GM18499 (cell line): ENCODE measurements at regions not wholly inside any gene's neighbourhood (a gene's known extent, or its start where the extent isn't known, plus 50 kb on each side); places are given as distances from the start of the nearest gene placed in this dataset.

Experiments used
- ATAC-seq: cut with Tn5 transposase; IDR thresholded peaks from one replicate; pipeline ENCODE4 v1.9.1; 2021; ENCODE audit warnings: moderate number of reproducible peaks; ENCODE audit not compliant: insufficient read depth, unreplicated experiment

DNA sequence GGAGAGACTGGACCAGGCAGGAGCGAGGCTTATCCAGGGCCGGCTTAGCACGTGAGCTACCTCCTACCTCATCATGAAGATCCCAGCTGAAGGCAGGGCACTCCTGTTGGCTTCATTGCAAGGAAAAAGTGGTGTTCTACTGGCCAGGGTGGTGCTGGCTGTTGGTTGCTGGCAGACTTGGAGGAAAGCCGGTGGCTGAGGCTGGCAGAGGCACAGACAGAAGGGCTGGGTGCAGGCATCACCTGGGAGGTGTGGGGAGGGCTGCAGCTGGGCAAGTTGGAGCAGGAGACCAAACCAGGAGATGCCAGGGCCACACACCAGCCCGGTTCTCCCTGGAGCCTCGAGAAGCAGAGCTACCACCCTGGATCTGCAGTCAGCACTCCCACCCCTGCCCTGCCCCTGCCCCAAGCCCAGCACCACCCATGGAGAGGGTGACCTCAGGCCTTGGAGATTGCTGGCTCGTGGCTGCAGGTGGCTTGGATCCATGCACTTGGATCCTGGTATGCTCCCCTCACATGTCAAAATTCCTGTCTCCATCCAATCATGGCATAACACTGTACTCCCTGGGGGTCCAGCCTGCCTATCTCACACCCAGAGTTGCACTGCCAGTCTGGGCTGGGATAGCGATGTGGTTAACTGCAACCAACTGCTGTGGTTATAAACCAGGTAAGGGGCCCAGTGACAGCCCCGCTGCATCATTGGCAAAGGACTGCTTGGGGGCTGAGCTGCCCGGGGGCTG is 49.7 kb downstream of the GLI2 start:
- ATAC-seq, result no peak

DNA sequence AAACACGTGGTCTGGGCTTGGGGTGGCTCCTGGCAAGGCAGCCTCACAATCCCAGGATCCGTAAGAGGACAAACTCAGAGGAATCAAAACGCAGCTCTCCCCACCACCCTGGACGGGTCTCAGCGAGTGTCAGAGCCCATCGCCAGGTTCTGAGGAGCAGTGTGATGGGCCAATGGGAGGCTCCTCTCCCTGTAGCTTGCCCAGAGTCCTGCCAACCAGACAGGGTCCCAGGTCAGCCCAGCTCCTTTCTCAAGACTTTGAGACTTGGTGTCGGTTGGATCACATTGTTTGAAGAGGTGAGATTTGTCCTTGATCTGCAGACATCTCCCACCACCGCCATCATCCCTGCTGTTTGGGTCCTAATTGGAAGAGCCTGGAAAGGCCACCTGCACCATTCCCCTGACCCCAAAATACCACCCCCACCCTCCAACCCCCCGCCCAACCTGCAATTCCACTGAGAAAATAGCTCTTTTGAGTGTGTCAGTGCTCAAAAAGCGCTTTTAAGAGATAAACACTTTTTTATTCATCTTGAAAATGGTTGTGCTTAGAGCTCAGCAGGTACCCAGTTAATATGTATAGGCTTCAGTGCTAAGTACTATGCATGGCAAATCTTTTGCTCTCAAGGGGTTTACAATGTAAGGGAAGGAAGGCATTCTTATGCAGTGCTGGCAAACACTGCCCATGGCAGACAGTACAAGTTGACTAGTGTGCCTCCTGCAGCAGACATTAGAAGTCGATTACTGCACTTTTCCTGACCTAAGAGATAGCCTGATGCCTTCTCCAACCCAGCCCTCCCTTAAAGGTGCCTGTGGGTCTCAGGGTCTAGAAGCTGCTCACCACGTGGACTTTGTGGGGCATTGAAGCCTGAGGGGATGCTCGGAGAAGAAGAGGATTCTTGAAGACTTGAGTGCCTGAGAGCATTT is 50.6 kb downstream of the GLI2 start:
- no peak for ATAC-seq

DNA sequence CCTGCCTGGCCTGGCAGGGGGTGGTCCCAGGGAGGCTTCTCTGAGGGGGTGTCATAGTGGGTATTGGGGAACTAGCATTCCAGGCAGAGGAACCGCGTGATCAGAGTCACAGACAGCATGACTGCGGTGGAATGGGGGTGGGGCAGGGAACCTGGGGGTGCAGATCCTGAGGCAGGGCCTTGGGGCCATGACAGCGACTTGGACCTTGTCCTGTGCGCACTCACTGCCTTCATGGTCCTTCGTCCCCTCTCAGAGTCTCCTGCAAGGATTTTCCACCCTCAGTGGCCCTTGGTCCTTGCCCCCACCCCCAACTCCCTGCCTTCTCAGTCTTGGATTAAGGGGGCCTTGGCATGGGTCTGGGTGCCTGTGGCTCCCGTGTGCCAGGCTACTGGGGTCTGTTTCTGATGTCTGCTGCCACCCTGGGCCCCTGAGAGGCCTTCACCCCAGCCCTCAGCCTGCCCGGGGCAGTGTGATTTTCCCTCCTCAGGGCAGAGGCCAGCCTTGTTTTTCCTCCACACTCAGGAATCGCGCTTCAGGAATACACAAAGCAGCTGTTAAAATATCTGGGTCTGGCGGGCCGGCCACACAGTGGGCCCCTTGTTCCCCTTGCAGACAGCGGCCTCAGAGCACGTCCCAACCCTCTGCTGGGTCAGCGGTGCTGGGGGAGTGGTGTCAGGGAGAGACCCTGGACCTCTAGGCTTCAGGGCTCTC is 51.6 kb downstream of the GLI2 start:
- ATAC-seq, result no peak

DNA sequence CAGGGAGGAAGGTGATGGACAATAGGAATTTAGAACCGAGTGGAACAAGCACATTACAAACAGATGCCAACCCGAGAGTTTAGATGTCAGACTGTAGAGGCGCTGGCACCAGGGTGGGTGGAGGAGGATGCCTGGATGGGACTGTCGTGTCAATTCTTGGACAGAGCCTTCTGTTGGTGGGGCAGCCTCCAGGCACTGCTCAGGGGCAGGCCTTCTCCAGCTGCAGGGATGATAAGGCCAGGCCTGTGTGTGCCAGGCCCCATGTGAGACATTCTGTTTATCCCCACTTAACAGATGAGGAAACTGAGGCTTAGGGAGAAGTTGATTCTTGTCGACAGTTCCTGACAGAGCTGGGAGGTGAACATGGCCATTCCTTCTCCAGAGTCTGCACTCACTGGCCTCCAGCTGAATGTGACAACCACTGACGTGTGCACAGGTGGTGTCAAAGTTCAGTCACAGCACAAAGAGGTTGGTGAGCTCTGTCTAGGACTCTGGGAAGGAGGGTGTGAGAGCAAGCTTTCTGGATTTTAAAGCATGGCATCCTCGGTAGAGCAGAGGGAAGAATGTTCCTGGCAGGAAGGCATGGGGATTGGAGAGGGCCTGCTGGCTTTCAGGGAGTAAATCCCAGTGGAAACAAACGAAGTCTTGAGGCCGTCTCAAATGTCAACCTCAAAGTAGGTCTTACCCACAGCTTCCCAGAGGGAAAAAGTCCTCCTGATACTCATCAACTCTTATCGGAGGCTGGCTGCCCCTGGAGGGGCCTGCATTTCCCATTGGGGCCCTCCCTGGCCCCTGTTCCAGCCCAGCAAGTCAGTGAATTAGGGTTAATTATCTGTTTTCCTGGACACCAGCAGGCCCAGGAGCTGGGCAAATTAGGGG is 52.4 kb downstream of the GLI2 start:
- ATAC-seq, result no peak

DNA sequence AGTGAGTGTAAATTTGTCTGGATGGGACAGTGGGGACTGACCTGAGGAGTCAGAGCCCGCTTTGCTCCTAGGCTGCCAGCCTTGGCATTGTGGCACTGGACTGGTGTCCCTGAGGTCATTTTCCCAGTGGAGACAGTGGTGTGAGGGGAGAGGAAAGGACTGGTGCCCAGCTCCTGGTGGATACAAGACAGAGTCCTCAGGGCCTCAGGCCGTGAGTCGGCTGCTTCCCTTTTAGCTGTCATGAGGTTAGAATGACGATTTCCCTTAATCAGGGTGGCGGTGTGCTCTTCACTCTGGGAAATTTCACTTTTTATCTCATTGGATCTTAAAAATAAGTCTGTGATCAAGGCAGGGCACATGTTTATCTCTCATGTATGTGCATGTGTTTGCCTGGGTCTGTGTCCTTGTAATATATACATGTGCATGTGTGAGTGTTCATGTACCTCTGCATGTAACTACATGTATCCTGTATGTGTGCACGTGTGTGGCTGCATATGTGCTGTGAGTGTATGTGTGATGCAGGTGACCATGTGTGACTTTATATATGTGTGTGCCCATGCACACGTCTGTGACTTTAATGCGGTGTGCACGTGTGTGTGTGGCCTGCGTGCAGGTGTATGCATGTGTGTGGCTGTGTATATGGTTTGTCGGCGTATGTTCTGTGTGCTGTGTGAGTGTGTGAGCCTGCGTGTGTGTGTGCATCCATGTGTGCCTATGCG is 55.7 kb downstream of the GLI2 start:
- ATAC-seq, result no peak

DNA sequence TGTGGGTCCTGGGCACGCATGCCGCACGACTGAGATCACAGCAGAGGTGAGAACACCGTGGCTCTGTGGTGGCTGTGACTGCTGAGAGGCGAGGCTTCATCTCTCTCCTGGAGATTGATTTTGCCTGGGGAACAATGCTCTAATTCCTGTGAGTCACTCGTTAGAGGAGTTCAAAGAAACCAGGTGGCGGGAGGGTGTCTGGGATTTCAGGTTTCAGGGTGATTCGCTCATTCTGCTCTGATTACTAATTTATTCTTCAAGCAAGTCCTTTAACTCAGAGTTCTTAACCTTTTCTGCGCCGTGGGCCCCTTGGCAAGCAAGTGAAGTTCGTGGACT is 56.3 kb downstream of the GLI2 start:
- no peak for ATAC-seq

DNA sequence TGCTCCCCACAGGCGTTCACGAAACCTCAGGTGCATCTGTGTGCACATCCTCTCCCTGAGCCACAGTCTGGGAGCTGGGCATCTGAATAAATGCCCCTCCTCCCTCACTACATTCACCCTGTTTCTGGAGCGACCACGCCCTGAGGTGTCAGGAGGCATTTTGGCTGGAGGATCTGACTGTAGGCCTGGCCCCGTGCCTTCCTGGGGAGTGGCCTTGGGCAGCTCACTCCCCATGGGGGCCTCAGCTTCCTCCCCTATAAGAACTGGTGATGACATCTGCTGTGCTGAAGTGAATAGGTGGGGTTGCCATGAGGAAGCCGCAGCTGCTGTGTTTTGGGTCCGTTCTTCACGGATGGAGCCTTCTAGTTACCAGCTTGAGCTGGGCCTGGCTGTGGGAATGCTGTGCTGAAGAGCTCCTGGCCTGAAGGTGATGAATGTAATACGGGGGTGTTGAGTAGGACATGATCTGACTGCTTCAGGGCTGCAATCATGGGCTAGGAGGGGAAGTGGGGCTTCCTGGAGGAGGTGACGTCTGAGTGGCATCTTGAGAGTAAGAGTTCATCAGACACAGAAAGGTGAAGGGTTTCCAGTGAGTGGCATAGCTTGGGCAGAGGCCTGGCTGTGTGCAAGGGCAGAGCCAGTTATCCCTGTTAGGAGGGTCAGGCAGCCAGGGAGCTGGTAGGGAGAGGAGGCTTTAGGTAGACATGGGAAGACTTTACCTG is 58.2 kb downstream of the GLI2 start:
- ATAC-seq, result no peak

DNA sequence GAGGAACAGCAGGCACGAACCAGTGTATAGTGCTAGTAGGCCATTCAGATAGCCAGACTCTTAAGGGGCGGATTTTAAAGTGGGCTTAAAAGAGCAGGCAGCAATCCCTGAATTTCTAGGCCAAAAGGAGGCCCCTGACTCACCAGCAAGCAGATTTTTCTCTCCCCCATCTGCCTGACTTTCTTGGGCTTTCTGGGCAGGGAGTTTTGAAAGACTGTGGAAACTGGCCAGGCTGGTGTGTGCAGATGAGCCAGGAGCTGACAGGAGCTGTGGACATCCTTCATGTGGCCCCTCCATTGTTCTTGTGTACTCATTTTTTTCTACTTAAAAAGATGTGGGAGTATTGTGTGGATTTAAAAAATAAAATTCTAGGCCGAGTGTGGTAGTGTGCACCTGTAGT is 59.0 kb downstream of the GLI2 start:
- ATAC-seq, result no peak

DNA sequence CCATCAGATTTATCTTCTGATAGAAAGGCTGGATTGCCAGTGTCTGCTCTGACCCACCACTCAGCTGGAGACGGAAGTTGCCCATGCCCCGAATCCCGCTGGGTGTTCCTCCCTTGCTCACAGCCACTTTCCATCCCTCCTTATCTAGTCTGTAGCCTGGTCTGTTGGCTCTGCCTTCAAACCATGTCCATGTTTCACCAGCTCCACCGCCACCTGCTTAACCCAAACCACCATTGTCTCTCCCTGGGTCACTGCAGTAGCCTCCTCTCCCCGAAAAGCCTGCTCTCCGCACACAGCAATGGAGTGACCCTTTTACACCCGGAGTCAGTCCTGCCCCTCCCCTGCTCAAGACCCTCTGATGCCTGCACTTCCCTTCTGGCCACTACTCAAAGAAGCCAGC is 60.4 kb downstream of the GLI2 start:
- ATAC-seq, result no peak

DNA sequence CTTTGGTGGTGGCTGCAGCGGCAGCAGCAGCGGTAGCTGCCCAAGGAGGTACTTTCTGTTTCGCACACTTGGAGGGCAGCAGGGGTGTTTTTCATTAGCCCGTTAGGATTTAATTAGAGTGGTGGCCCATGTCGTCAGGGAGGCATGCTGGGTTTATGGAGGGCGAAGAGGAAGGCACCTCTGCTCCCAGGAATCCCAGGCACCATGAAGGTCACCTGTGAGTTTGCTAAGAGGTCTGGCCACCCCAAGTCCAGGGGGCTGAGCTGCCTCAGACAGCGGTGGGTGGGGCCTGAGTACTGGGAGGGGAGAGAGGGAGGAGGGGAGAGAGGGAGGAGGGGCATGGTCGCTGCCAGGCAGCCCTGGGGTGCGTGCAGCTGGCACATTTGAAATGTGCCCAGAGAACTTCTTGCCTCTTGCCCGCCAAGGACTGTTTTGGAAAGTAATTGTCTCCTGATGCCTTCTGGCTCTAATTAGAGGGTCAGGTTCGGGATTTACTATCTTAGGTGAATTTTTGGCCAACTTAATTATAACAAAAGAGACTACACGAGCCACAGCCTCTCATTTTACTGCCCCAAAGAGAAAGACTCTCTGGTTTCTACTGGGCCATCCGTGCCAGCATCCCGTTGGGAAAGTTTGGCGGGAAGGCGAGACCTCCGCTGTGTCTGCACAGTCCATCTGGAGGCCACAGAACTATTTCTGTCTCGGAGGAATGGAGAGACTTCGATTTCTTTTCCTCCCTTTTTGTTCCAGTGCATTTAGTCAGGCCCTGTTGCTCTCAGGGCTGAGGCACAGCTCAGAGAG is 62.0 kb downstream of the GLI2 start:
- ATAC-seq, result no peak

DNA sequence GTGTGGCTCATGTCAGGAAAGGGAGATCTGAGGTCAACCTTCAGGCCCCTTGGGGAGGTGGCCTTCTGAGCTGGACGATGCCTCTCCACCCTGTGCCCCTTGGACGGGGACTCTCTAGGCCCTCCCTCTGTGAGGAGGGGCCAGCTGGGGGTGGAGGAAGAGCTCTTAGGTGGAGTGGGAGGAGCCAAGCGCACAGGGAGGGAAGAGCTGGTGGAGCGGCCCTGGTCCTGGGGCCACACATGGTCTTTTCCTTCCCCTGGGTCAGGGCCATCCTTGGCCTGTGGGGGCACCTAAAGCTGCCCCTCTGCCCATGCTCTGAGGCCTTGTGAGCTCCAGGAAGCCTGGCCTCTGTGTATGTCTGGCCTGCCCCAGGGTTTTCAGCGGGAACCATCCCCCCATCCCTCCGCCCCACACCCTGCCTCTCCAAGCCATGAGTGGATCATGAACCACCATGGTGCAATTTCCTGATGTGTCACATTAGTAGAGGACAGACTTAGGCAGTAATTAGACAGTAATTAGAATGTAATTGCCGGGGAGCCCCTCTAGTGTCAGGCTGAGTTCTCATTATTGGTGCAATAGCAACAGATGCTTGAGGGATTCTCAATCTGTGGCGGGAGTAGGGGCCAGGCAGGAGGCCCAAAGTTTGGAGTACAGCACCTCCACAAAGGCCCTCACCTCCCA is 63.0 kb downstream of the GLI2 start:
- no peak for ATAC-seq

DNA sequence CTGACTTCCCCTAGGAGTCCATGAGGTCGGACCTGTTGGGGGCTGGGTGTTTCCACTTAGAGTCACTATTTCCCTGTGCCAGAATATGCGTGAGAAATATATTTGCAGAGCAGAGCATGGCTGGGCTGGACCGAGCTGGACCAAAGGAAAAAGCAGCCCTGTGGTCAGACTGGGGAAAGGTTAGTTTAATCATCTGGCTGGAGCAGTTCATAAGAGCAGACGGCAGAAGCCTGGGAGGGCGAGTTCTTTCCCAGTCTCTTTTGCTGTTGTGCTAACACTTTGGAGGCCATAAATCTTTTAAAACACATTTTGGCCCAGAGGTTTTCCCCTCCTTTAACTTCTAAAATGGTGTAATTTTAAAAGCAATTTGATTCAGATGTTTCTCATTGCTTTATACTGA is 66.5 kb downstream of the GLI2 start:
- no peak for ATAC-seq

DNA sequence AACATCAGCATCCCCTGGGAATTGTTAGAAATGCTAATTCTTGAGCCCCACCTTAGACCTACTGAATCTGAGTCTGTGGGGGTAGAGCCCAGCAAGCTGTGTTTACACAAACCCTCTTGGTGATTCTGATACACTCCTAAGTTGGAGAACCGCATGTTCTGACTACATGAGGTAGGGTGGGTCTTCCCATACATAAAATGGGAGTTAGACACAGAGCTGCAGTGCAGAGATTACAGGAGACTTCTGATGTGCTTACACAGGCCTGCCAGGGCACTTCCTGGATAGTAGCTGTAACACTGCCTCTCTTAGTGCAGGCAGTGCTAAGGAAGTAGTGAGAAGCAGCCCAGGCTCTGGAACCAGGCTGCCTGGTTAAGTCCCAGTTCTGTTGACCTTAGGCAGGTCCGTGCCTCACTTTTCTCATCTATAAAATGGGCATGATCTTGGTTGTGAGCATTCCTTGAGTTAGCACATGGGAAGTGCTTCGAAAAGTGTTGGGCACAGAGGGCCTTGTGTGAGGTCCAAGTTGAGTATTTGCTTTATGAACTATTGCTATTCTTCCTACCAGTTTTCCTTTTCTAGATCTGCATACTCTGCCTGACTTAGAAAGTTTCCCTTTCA is 67.3 kb downstream of the GLI2 start:
- no peak for ATAC-seq

DNA sequence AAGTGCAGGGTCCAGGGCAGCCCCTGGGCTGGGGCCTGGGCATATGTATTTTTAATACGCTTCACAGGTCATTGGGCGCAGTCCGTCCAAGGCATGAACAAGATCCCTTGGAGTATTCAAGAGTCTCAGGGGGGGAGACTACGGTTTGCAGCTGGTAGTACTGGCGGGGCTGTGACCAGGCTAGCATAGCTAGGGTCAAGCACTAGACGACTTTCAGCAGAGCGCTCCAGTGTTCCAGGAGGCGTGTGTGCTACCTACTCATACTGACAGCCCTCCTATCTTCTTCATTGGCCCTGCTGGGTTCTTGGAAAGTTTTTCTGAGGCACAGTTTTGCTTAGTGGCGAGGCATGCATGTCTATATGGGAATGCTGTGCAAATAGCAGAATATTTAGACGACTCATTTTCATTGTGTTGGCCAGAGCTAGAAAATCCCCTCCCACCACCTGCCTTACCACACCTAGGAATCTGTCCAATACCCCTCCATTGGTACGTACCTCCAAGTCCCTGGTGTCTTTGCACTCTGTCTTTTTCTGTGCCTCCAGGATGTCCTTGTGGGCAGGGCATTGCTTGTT is 68.2 kb downstream of the GLI2 start:
- no peak for ATAC-seq

DNA sequence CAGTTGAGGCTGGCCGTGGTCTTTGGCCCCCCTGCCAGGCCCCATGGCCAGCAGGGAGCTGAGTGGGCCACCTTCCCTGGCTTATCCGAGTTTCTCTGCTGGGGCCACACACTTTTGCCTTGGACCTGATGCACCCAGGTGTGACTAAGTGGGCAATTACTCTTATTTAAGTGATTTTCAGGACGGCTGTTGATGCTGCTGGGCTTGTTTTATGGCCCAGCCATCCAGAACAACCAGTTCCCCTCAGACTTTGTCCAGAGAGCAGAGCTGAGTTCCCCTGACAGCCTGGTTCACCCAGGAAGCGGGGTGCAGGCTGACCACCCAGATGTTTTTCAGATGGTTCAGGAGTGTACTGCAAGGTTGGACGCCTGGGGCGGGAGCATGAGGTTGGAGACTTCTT is 68.8 kb downstream of the GLI2 start:
- no peak for ATAC-seq

DNA sequence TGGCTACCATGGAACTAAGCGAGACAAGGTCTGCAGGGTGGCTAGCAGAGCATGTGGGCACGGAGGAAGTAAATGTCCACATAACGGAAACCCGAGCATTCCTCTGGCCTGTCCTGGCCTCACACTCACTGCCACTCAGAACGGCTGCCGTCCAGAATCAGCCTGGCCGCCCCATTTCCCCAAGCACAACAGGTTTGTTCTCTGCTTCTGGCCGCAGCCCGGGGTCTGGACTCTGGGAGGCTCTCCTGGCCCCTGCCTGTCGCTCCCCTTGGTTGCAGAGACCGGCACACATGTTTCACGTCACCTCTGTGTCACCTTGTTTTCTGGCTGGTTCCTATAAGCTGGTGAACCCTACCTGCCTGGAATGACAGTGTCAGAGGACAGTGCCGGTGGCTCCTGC is 69.3 kb downstream of the GLI2 start:
- no peak for ATAC-seq

DNA sequence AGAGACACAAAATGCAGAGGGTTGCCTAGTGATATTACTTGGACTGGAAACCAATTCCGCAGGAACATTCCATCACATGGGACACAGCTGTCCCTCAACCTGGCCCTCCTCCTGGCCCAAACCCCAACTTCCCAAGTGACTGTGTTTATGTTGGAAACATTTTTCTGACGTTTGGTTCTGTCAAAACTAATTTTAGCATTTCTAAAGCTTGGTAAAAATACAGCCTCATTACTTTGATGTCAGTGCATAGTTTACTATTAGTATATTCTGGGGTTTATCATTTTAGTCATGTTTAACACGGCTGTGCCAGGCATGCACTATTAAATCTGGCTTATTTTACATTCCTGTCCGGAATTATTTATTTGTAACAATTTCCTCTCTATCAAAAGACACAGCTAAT is 69.9 kb downstream of the GLI2 start:
- no peak for ATAC-seq
